ENCODE measurements at regions not wholly inside any gene's neighbourhood (a gene's known extent, or its start where the extent isn't known, plus 50 kb on each side); places are given as distances from the start of the nearest gene placed in this dataset.
"Not testable (repeated sequence)": the region's sequence is repeated elsewhere in the genome, so short reads cannot be mapped to it uniquely, and the experiment has no call there.

DNA sequence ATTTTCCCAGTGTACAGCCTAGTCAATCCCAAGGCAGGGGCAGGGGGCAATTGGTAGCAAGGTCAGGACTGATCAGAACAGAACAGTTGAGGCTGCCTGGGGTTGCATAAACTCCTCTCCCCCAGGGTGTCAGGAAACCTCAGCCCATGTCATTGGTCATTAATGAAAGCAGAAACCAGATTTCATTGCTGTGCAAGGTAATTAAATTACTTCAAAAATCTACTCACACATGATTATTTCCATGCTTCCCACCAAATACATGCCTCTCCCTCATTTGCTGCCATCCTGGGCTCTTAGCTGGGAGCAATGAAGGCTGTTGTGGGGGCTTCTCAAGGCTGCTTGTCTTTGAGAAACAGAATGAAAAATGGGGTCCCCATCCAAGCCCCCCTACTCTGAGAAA is 124.2 kb downstream of the PHETA1 start:
- Histone ChIP-seq H3K4me1 (ENCODE audit: control insufficient read depth, insufficient read depth, low read length) (no peaks in the 10 kb centered on the region), H3K27me3 (ENCODE audit: control insufficient read depth, insufficient read depth, low read length) (no peaks in the 10 kb centered on the region), H3K4me3 (ENCODE audit: low read depth, low read length) (no peak overlapping the region)

DNA sequence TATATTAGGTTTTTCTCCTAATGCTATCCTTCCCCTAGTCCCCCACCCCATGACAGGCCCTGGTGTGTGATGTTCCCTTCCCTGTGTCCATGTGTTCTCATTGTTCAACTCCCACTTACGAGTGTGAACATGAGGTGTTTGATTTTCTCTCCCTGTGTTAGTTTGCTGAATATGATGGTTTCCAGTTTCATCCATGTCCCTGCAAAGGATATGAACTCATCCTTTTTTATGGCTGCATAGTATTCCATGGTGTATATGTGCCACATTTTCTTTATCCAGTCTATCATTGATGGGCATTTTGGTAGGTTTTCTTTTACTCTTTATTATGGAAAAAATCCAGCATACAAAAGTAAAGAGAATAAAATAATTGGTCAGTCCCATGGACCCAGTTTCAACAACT is 126.1 kb downstream of the PHETA1 start:
- H3K9ac ChIP-seq (ENCODE audit: low read depth, low read length); H3K4me1 ChIP-seq (ENCODE audit: control insufficient read depth, insufficient read depth, low read length); H3K36me3 ChIP-seq (ENCODE audit: control insufficient read depth, insufficient read depth, low read length); H3K27me3 ChIP-seq (ENCODE audit: control insufficient read depth, insufficient read depth, low read length); H3K9me3 ChIP-seq (ENCODE audit: control insufficient read depth, insufficient read depth, low read length); H3K4me3 ChIP-seq (ENCODE audit: low read depth, low read length): not testable (repeated sequence)

More for the DNA sequence above, 124.2 kb downstream of the PHETA1 start:
- H3K36me3 ChIP-seq (ENCODE audit: control insufficient read depth, insufficient read depth, low read length): no peaks in the 10 kb centered on the region
- H3K9ac ChIP-seq (ENCODE audit: low read depth, low read length): no peak overlapping the region
- no peaks in the 10 kb centered on the region for H3K9me3 ChIP-seq (ENCODE audit: control insufficient read depth, insufficient read depth, low read length)

DNA sequence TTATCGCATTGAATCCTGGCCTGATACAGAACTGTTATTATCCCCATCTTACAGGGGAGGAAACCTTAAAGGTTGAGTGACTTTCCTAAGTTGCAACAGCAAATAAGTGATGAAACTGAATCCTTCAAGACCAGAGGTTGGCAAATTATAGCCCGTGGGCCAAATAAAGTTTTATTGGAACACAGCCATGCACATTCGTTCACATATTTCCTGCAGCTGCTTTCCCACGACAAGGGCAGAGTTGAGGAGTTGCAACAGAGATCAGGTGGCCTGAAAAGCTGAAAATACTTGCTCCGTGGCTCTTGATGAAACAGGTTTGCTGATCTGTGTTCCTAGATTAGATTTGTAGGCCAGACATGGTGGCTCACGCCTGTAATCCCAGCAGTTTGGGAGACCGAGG is 126.7 kb downstream of the PHETA1 start:
- Histone ChIP-seq H3K9me3 (ENCODE audit: control insufficient read depth, insufficient read depth, low read length) (no peaks in the 10 kb centered on the region), H3K4me1 (ENCODE audit: control insufficient read depth, insufficient read depth, low read length) (no peaks in the 10 kb centered on the region), H3K9ac (ENCODE audit: low read depth, low read length) (no peak overlapping the region), H3K4me3 (ENCODE audit: low read depth, low read length) (no peak overlapping the region), H3K27me3 (ENCODE audit: control insufficient read depth, insufficient read depth, low read length) (no peaks in the 10 kb centered on the region), H3K36me3 (ENCODE audit: control insufficient read depth, insufficient read depth, low read length) (no peaks in the 10 kb centered on the region)

DNA sequence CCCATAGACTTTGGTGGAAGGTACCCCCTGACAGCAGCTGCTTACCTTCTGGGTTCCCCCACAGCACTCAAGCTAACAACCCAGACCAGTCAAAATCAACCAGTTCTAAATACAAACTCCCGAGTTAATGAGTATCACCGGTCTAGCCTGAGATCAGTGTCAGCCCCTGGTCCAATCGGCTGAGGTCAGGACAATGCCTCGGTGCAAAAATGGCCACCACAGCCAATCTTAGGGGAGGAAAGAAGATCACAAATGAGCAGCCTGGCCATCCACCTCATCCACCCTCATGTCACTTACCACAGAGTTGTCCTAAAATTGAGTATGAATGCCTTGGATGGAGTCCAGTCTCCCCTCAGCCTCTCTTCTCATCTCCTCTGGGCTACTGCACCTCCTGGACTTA is 128.5 kb downstream of the PHETA1 start:
- no peaks in the 10 kb centered on the region for H3K9me3 ChIP-seq (ENCODE audit: control insufficient read depth, insufficient read depth, low read length)
- H3K9ac ChIP-seq (ENCODE audit: low read depth, low read length): no peak overlapping the region
- H3K27me3 ChIP-seq (ENCODE audit: control insufficient read depth, insufficient read depth, low read length): no peaks in the 10 kb centered on the region
- no peak overlapping the region for H3K4me3 ChIP-seq (ENCODE audit: low read depth, low read length)
- H3K4me1 ChIP-seq (ENCODE audit: control insufficient read depth, insufficient read depth, low read length): no peaks in the 10 kb centered on the region
- no peaks in the 10 kb centered on the region for H3K36me3 ChIP-seq (ENCODE audit: control insufficient read depth, insufficient read depth, low read length)

DNA sequence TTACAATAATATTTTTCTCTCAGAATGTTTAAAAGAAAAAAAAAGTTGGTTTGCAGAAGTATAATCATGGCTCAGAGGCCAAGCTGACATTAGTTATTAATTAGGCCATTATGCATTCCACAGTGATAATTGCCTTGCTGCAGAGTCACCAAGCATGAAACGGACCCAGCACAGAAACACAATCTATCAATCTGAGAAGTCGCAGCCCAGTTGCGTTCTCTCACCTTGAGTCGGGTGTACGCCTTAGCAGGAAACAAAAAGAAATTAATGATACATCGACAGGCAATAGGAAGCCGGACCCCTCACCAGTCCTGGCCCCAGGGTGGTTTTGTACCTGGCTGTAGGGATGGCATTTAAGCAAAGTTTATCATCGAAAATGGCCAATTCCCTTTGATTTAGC is 129.7 kb downstream of the PHETA1 start:
- no peak overlapping the region for H3K9ac ChIP-seq (ENCODE audit: low read depth, low read length)
- no peaks in the 10 kb centered on the region for H3K27me3 ChIP-seq (ENCODE audit: control insufficient read depth, insufficient read depth, low read length)
- H3K4me1 ChIP-seq (ENCODE audit: control insufficient read depth, insufficient read depth, low read length): no peaks in the 10 kb centered on the region
- H3K9me3 ChIP-seq (ENCODE audit: control insufficient read depth, insufficient read depth, low read length): no peaks in the 10 kb centered on the region
- no peaks in the 10 kb centered on the region for H3K36me3 ChIP-seq (ENCODE audit: control insufficient read depth, insufficient read depth, low read length)
- H3K4me3 ChIP-seq (ENCODE audit: low read depth, low read length): no peak overlapping the region

DNA sequence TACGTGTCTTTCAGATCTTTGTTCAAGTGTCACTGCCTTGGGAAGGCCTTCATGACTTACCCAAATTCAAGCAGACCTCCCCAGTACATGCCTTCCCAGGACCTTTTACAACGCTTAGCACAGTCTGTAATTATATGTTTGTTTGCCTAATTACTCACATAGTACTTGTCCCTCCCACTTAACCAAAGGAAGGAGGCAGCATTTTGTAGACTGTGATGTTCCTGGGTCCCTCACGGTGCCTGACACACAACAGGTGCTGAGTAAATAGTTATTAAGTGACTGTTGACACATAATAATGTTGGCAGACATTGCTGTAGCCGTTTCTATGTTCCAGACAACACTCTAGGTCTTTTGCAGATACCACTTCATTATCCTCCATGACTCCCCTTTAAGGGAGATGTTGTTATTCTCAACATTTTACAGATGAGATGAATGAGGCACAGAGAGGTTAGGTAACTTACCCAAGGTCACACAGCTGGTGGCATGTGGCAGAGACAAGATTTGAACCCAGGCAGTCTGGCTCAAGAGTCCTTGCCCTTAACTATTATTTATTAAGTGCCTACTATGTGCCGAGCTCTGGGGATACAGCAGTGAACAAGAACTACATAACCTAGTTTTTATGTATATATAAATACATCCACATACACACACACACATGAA is 130.7 kb downstream of the PHETA1 start:
- Histone ChIP-seq H3K9ac (ENCODE audit: low read depth, low read length) (no peak overlapping the region), H3K27me3 (ENCODE audit: control insufficient read depth, insufficient read depth, low read length) (no peaks in the 10 kb centered on the region)

DNA sequence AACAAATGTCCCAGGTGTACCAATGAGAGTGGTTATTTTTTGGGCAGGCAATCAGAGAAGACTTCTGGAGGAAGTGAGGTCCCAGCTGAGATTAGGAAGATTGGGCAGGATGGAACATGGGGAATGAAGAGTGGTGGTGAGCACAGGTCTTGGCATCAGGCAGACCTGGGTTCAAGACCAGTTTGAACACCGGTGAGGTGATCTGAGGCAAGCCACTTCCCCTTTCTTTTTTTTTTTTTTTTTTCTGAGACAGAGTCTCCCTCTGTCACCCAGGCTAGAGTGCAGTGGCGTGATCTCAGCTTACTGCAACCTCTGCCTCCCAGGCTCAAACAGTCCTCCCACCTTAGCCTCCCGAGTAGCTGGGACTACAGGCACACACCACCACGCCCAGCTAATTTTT is 134.4 kb downstream of the PHETA1 start:
- not testable (repeated sequence) for H3K36me3 ChIP-seq (ENCODE audit: control insufficient read depth, insufficient read depth, low read length); H3K9ac ChIP-seq (ENCODE audit: low read depth, low read length); H3K9me3 ChIP-seq (ENCODE audit: control insufficient read depth, insufficient read depth, low read length); H3K27me3 ChIP-seq (ENCODE audit: control insufficient read depth, insufficient read depth, low read length); H3K4me1 ChIP-seq (ENCODE audit: control insufficient read depth, insufficient read depth, low read length); H3K4me3 ChIP-seq (ENCODE audit: low read depth, low read length)

More for the DNA sequence above, 130.7 kb downstream of the PHETA1 start:
- Histone ChIP-seq H3K9me3 (ENCODE audit: control insufficient read depth, insufficient read depth, low read length) (no peaks in the 10 kb centered on the region), H3K4me1 (ENCODE audit: control insufficient read depth, insufficient read depth, low read length) (no peaks in the 10 kb centered on the region), H3K4me3 (ENCODE audit: low read depth, low read length) (no peak overlapping the region), H3K36me3 (ENCODE audit: control insufficient read depth, insufficient read depth, low read length) (no peaks in the 10 kb centered on the region)

DNA sequence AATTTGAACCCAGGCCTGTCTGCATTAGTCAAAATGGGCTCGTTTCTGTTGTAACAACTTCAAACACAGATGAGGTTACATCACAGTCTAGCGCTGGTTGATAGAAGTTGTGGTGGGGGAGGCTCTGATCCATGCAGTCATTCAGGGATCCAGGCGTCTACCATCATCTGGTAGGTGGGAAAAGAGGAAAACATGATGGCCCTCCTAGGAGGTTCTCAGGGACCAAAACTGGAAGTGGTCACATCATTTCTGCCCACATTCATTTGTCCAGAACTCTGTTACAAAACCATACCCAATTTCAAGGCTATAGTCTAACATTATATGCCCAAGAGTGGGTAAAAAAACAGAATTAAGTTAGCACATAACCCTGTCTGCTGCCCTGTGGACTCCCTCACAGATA is 135.1 kb downstream of the PHETA1 start:
- Histone ChIP-seq H3K4me1 (ENCODE audit: control insufficient read depth, insufficient read depth, low read length) (no peaks in the 10 kb centered on the region), H3K4me3 (ENCODE audit: low read depth, low read length) (no peak overlapping the region), H3K9me3 (ENCODE audit: control insufficient read depth, insufficient read depth, low read length) (no peaks in the 10 kb centered on the region), H3K27me3 (ENCODE audit: control insufficient read depth, insufficient read depth, low read length) (no peaks in the 10 kb centered on the region), H3K9ac (ENCODE audit: low read depth, low read length) (no peak overlapping the region), H3K36me3 (ENCODE audit: control insufficient read depth, insufficient read depth, low read length) (no peaks in the 10 kb centered on the region)

DNA sequence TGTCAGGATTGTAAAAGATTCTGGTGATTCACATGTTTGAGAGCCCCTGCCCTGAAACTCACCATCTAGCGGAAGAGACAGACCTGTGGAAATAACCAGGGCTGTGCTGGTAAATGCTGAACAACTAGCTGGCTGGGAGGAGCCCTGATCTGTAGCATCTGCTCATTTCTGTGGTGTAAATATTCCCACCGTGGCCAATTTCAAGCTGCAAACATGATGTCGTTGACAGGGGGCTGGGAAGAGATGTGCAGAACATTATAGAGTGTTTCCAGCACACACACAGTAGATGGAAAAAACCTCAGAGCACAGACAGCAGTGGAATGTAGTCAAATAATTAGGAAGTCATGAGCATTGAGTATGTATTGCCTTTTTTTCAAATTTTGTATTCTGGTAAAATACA is 138.2 kb downstream of the PHETA1 start:
- Histone ChIP-seq H3K27me3 (ENCODE audit: control insufficient read depth, insufficient read depth, low read length) (no peaks in the 10 kb centered on the region), H3K4me1 (ENCODE audit: control insufficient read depth, insufficient read depth, low read length) (no peaks in the 10 kb centered on the region)

DNA sequence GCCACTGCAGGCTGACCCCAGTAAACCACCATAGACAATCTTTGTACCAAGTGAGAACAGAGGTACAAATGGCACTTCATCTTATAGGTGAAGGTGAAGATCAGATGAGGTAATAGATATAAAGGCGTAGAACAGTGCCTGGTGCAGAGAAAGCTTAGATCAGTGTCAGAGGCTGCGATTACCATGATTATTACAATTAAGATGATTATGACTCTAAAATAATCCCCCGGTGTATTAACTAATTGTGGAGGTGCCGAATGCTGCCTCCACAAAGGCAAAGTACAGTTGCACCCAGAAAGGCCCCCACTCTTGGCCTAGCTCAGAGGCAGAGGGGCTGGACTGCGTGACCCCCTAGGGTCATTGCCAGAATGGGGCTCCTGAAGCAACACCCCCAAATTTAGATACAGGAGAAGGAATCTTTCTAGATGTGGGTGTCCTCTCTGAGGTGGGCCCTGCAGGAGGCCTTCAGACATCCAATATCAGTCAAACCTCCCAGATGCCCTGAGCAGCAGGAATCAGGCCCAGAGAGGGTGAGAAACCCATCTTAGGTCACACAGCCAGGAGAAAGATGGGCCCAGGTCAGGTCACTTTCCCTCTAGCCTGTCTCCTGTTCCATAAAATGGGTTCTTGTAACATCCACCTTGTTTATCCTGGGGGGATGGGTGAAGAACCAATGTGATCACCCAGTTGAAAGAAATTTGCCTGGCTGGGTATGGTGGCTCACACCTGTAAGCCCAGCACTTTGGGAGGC is 139.8 kb downstream of the PHETA1 start:
- Histone ChIP-seq H3K27me3 (ENCODE audit: control insufficient read depth, insufficient read depth, low read length) (no peaks in the 10 kb centered on the region), H3K4me3 (ENCODE audit: low read depth, low read length) (no peak overlapping the region), H3K9ac (ENCODE audit: low read depth, low read length) (no peak overlapping the region), H3K9me3 (ENCODE audit: control insufficient read depth, insufficient read depth, low read length) (no peaks in the 10 kb centered on the region), H3K36me3 (ENCODE audit: control insufficient read depth, insufficient read depth, low read length) (no peaks in the 10 kb centered on the region), H3K4me1 (ENCODE audit: control insufficient read depth, insufficient read depth, low read length) (no peaks in the 10 kb centered on the region)

More for the DNA sequence above, 138.2 kb downstream of the PHETA1 start:
- Histone ChIP-seq H3K9me3 (ENCODE audit: control insufficient read depth, insufficient read depth, low read length) (no peaks in the 10 kb centered on the region), H3K36me3 (ENCODE audit: control insufficient read depth, insufficient read depth, low read length) (no peaks in the 10 kb centered on the region), H3K4me3 (ENCODE audit: low read depth, low read length) (no peak overlapping the region), H3K9ac (ENCODE audit: low read depth, low read length) (no peak overlapping the region)

DNA sequence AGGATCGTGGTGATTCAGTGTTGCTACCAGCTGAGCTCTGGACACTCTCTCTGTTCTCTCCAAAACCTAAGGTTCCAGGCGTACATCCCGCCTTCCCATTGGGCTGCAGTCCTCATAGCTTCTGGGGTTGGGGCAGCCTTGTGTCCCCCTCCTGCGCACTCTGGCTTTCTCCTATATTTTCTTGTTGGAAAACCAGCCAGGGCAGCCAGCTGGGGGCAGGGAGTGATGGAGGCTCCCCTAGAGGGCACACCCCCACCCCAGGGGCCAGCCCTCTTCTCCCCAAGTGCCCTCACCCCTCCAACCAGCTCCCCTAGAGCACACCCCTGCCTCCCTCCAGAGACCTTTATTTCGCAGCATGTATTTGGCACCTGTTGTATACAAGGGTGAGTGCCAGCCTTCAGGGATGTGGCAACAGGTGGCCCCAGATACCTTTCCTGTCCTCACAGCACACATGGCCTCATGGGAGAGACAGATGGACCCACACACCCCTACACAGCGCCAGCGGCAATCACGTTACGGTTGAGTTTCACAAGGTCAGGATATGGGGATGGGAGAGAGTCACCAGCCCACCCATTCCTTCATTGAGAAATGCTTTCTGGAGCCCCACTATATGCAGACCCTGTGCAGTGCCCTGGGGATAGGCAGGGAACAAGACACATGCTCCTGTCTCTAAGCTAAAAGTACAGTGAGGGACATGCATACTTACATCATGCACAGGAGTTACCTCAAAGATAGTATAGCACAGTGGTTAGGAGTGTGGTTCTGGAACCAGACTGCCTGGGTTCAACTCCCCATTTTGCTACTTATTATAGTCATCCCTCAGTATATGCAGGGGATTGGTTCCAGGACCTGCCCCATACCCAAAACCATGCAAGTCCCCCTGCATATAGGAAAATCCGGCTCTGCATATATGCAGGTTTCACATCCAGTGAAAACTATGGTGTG is 141.1 kb downstream of the PHETA1 start:
- Histone ChIP-seq H3K9ac (ENCODE audit: low read depth, low read length) (no peak overlapping the region), H3K27me3 (ENCODE audit: control insufficient read depth, insufficient read depth, low read length) (no peaks in the 10 kb centered on the region)

More for the DNA sequence above, 141.1 kb downstream of the PHETA1 start:
- Histone ChIP-seq H3K4me1 (ENCODE audit: control insufficient read depth, insufficient read depth, low read length) (no peaks in the 10 kb centered on the region), H3K36me3 (ENCODE audit: control insufficient read depth, insufficient read depth, low read length) (no peaks in the 10 kb centered on the region), H3K9me3 (ENCODE audit: control insufficient read depth, insufficient read depth, low read length) (no peaks in the 10 kb centered on the region), H3K4me3 (ENCODE audit: low read depth, low read length) (no peak overlapping the region)

Measured in iPS-15b (cell line).